HG03045 (cell line): ENCODE measurements at regions not wholly inside any gene's neighbourhood (a gene's known extent, or its start where the extent isn't known, plus 50 kb on each side); places are given as distances from the start of the nearest gene placed in this dataset.
"Not testable (repeated sequence)": the region's sequence is repeated elsewhere in the genome, so short reads cannot be mapped to it uniquely, and the experiment has no call there.

Experiments
- ATAC-seq: cut with Tn5 transposase; IDR thresholded peaks from one replicate; pipeline ENCODE4 v1.9.1; 2021; ENCODE audit warnings: mild to moderate bottlenecking, moderate library complexity; ENCODE audit not compliant: unreplicated experiment

GRCh38 chr1:104636581-104636980, 886.9 kb downstream of the AMY1C start:
- ATAC-seq, result no peak

- no peak for ATAC-seq
Observed at GRCh38 chr1:104646233-104646632, 896.5 kb downstream of the AMY1C start.

GRCh38 chr1:104648269-104648691, 898.6 kb downstream of the AMY1C start:
- ATAC-seq, result no peak

- not testable (repeated sequence) for ATAC-seq
Observed at GRCh38 chr1:104664374-104664773, 914.7 kb downstream of the AMY1C start.

- ATAC-seq, result no peak
Observed at GRCh38 chr1:104665300-104665699, 915.6 kb downstream of the AMY1C start.

GRCh38 chr1:104671684-104672353, 922.1 kb downstream of the AMY1C start:
- no peak for ATAC-seq

GRCh38 chr1:104699433-104699832, 949.7 kb downstream of the AMY1C start:
- no peak for ATAC-seq

- ATAC-seq, result no peak
Observed at GRCh38 chr1:104702731-104703130, 953.0 kb downstream of the AMY1C start.

GRCh38 chr1:104706631-104707147, 957.0 kb downstream of the AMY1C start:
- ATAC-seq, result peak; percentile 60

- ATAC-seq, result no peak
Observed at GRCh38 chr1:104718752-104719151, 969.1 kb downstream of the AMY1C start.

GRCh38 chr1:104720741-104721140, 971.0 kb downstream of the AMY1C start:
- no peak for ATAC-seq

GRCh38 chr1:104726917-104727316, 977.2 kb downstream of the AMY1C start:
- no peak for ATAC-seq

- no peak for ATAC-seq
Observed at GRCh38 chr1:104733866-104734265, 984.2 kb downstream of the AMY1C start.

- no peak for ATAC-seq
Observed at GRCh38 chr1:104745875-104746274, 996.2 kb downstream of the AMY1C start.

GRCh38 chr1:104746994-104747393, 997.3 kb downstream of the AMY1C start:
- no peak for ATAC-seq

- ATAC-seq, result peak; percentile 91
Observed at GRCh38 chr1:104760017-104760416, 1010.3 kb downstream of the AMY1C start.

GRCh38 chr1:104761961-104762570, 1012.4 kb downstream of the AMY1C start:
- ATAC-seq, result no peak

- peak; percentile 87 for ATAC-seq
Observed at GRCh38 chr1:104765085-104765484, 1015.4 kb downstream of the AMY1C start.

GRCh38 chr1:104768466-104768865, 1018.8 kb downstream of the AMY1C start:
- ATAC-seq, result no peak

GRCh38 chr1:104780470-104781078, 1030.9 kb downstream of the AMY1C start:
- no peak for ATAC-seq

- no peak for ATAC-seq
Observed at GRCh38 chr1:104785575-104786187, 1036.0 kb downstream of the AMY1C start.
